SK-N-SH (cell line): ENCODE measurements at regions not wholly inside any gene's neighbourhood (a gene's known extent, or its start where the extent isn't known, plus 50 kb on each side); places are given as distances from the start of the nearest gene placed in this dataset.

Source experiments
- ELF1 ChIP-seq: IDR thresholded peaks from 2 replicates; pipeline ENCODE4 v1.4.0; 2012
- EP300 ChIP-seq, 2 experiments: IDR thresholded peaks; 2 replicates each; pipeline versions ENCODE4 v1.4.0 to v1.6.1; 2012; ENCODE audit warnings: borderline replicate concordance in 1 of 2, low read depth in 1 of 2, low read length in 1 of 2
- FOXM1 ChIP-seq: IDR thresholded peaks from 2 replicates; pipeline ENCODE4 v1.4.0; 2012; ENCODE audit warnings: low read depth, mild to moderate bottlenecking
- RXRA ChIP-seq: IDR thresholded peaks from 2 replicates; pipeline ENCODE4 v1.4.0; 2012; ENCODE audit warnings: low read depth, mild to moderate bottlenecking, borderline replicate concordance
- SIN3A ChIP-seq: IDR thresholded peaks from 2 replicates; pipeline ENCODE4 v1.6.1; 2012; ENCODE audit warnings: low read depth, mild to moderate bottlenecking, low read length, moderate library complexity, borderline replicate concordance
- YY1 ChIP-seq: IDR thresholded peaks from 2 replicates; pipeline ENCODE4 v1.4.0; 2012; ENCODE audit warnings: low read depth, mild to moderate bottlenecking
- TF ChIP-seq, protein P1 (sequence below): fragments of 200-600 bp; sonication (generic); IDR thresholded peaks from 2 replicates; pipeline ENCODE4 v1.6.1; 2017; ENCODE audit warnings: antibody characterized with exemption, mild to moderate bottlenecking, moderate library complexity
- TF ChIP-seq, protein P2 (sequence below): IDR thresholded peaks from 2 replicates; pipeline ENCODE4 v1.4.0; 2012; ENCODE audit warnings: low read depth, borderline replicate concordance
- TF ChIP-seq, protein P3 (sequence below): IDR thresholded peaks from 2 replicates; pipeline ENCODE4 v1.6.1; 2012; ENCODE audit warnings: mild to moderate bottlenecking, low read depth, low read length, moderate library complexity
- TF ChIP-seq, protein P4 (sequence below): IDR thresholded peaks from 2 replicates; pipeline ENCODE4; 2012
- TF ChIP-seq, protein P5 (sequence below): IDR thresholded peaks from 2 replicates; pipeline ENCODE4 v1.4.0; 2012; ENCODE audit warnings: low read depth
- TF ChIP-seq, protein P6 (sequence below): fragments of 150-350 bp; IDR thresholded peaks from 2 replicates; pipeline ENCODE4 v1.6.1; 2017; ENCODE audit warnings: antibody characterized with exemption, low read length, low read depth, borderline replicate concordance

DNA sequence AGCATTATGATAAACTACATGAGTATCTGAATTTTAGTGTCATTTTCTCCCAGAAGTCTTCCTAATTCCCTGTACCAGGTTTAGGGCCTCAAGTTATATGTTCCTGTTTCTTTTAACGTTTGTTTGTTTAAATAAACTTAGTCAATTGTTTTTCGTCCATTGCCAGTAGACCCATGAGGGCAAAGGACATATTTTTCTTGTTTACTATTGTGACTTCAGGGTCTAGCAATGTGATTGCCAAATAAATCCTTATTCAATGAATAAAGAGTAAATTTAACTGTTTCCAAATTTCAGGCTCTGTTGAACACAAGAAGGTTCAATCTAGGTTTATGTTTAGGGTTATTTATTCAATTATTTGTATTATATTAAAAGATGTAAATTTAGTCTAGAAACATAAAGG is 391.6 kb upstream of the MGAT4C start:
- TF ChIP-seq, protein P1, sequence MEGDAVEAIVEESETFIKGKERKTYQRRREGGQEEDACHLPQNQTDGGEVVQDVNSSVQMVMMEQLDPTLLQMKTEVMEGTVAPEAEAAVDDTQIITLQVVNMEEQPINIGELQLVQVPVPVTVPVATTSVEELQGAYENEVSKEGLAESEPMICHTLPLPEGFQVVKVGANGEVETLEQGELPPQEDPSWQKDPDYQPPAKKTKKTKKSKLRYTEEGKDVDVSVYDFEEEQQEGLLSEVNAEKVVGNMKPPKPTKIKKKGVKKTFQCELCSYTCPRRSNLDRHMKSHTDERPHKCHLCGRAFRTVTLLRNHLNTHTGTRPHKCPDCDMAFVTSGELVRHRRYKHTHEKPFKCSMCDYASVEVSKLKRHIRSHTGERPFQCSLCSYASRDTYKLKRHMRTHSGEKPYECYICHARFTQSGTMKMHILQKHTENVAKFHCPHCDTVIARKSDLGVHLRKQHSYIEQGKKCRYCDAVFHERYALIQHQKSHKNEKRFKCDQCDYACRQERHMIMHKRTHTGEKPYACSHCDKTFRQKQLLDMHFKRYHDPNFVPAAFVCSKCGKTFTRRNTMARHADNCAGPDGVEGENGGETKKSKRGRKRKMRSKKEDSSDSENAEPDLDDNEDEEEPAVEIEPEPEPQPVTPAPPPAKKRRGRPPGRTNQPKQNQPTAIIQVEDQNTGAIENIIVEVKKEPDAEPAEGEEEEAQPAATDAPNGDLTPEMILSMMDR = no peak
- TF ChIP-seq YY1 (no peak), FOXM1 (no peak), EP300 (IDR thresholded peaks at IDR 0.05; ENCODE audit: borderline replicate concordance in 1 of 2, low read depth in 1 of 2, low read length in 1 of 2) (no peak), ELF1 (no peak), RXRA (no peak), SIN3A (no peak)
- TF ChIP-seq, protein P2, sequence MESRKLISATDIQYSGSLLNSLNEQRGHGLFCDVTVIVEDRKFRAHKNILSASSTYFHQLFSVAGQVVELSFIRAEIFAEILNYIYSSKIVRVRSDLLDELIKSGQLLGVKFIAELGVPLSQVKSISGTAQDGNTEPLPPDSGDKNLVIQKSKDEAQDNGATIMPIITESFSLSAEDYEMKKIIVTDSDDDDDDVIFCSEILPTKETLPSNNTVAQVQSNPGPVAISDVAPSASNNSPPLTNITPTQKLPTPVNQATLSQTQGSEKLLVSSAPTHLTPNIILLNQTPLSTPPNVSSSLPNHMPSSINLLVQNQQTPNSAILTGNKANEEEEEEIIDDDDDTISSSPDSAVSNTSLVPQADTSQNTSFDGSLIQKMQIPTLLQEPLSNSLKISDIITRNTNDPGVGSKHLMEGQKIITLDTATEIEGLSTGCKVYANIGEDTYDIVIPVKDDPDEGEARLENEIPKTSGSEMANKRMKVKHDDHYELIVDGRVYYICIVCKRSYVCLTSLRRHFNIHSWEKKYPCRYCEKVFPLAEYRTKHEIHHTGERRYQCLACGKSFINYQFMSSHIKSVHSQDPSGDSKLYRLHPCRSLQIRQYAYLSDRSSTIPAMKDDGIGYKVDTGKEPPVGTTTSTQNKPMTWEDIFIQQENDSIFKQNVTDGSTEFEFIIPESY = no peak
- TF ChIP-seq, protein P3, sequence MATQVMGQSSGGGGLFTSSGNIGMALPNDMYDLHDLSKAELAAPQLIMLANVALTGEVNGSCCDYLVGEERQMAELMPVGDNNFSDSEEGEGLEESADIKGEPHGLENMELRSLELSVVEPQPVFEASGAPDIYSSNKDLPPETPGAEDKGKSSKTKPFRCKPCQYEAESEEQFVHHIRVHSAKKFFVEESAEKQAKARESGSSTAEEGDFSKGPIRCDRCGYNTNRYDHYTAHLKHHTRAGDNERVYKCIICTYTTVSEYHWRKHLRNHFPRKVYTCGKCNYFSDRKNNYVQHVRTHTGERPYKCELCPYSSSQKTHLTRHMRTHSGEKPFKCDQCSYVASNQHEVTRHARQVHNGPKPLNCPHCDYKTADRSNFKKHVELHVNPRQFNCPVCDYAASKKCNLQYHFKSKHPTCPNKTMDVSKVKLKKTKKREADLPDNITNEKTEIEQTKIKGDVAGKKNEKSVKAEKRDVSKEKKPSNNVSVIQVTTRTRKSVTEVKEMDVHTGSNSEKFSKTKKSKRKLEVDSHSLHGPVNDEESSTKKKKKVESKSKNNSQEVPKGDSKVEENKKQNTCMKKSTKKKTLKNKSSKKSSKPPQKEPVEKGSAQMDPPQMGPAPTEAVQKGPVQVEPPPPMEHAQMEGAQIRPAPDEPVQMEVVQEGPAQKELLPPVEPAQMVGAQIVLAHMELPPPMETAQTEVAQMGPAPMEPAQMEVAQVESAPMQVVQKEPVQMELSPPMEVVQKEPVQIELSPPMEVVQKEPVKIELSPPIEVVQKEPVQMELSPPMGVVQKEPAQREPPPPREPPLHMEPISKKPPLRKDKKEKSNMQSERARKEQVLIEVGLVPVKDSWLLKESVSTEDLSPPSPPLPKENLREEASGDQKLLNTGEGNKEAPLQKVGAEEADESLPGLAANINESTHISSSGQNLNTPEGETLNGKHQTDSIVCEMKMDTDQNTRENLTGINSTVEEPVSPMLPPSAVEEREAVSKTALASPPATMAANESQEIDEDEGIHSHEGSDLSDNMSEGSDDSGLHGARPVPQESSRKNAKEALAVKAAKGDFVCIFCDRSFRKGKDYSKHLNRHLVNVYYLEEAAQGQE = no peak
- TF ChIP-seq, protein P4, sequence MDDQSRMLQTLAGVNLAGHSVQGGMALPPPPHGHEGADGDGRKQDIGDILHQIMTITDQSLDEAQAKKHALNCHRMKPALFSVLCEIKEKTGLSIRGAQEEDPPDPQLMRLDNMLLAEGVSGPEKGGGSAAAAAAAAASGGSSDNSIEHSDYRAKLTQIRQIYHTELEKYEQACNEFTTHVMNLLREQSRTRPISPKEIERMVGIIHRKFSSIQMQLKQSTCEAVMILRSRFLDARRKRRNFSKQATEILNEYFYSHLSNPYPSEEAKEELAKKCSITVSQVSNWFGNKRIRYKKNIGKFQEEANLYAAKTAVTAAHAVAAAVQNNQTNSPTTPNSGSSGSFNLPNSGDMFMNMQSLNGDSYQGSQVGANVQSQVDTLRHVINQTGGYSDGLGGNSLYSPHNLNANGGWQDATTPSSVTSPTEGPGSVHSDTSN = no peak
- TF ChIP-seq, protein P5, sequence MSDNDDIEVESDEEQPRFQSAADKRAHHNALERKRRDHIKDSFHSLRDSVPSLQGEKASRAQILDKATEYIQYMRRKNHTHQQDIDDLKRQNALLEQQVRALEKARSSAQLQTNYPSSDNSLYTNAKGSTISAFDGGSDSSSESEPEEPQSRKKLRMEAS = no peak
- TF ChIP-seq, protein P6, sequence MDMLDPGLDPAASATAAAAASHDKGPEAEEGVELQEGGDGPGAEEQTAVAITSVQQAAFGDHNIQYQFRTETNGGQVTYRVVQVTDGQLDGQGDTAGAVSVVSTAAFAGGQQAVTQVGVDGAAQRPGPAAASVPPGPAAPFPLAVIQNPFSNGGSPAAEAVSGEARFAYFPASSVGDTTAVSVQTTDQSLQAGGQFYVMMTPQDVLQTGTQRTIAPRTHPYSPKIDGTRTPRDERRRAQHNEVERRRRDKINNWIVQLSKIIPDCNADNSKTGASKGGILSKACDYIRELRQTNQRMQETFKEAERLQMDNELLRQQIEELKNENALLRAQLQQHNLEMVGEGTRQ = no peak
